H9 (cell line): ENCODE measurements at regions not wholly inside any gene's neighbourhood (a gene's known extent, or its start where the extent isn't known, plus 50 kb on each side); places are given as distances from the start of the nearest gene placed in this dataset.

Experiments used
- DNase-seq: peaks from one replicate; pipeline ENCODE4 v3.0.0-alpha.2; 2017
- H2AFZ ChIP-seq: one replicate; pipeline ENCODE4 v1.6.1; 2013; ENCODE audit warnings: mild to moderate bottlenecking, low read length, control low read depth, moderate library complexity
- H2AK5ac ChIP-seq: 2 replicates; pipeline ENCODE4 v1.6.1; 2013; ENCODE audit warnings: low read length, control low read depth, mixed read lengths; ENCODE audit not compliant: insufficient read length
- H2BK120ac ChIP-seq: one replicate; pipeline ENCODE4 v1.6.1; 2013; ENCODE audit warnings: low read depth, mild to moderate bottlenecking, low read length, control low read depth, inconsistent platforms; ENCODE audit not compliant: poor library complexity, severe bottlenecking
- H2BK12ac ChIP-seq: 2 replicates; pipeline ENCODE4 v1.6.1; 2013; ENCODE audit warnings: low read length, control low read depth, mixed read lengths, low read depth; ENCODE audit not compliant: insufficient read length
- H2BK15ac ChIP-seq: 2 replicates; pipeline ENCODE4 v1.6.1; 2013; ENCODE audit warnings: low read depth, low read length, control low read depth
- H2BK20ac ChIP-seq: one replicate; pipeline ENCODE4 v1.6.1; 2013; ENCODE audit warnings: low read depth, mild to moderate bottlenecking, low read length, control low read depth, inconsistent platforms; ENCODE audit not compliant: poor library complexity, severe bottlenecking
- H2BK5ac ChIP-seq: 2 replicates; pipeline ENCODE4 v1.6.1; 2013; ENCODE audit warnings: low read length, control low read depth, mixed read lengths; ENCODE audit not compliant: insufficient read length
- H3K14ac ChIP-seq: 2 replicates; pipeline ENCODE4 v1.6.1; 2013; ENCODE audit warnings: low read length, control low read depth; ENCODE audit not compliant: insufficient read depth
- H3K18ac ChIP-seq: 2 replicates; pipeline ENCODE4 v1.6.1; 2013; ENCODE audit warnings: low read depth, mild to moderate bottlenecking, mixed read lengths, low read length, control low read depth; ENCODE audit not compliant: insufficient read length
- H3K23ac ChIP-seq: 2 replicates; pipeline ENCODE4 v1.6.1; 2013; ENCODE audit warnings: low read length, control low read depth, mixed read lengths, low read depth; ENCODE audit not compliant: insufficient read length
- H3K23me2 ChIP-seq: 2 replicates; pipeline ENCODE4 v1.6.1; 2013; ENCODE audit warnings: low read depth, mild to moderate bottlenecking, mixed read lengths, low read length, control low read depth; ENCODE audit not compliant: insufficient read length, poor library complexity, severe bottlenecking
- H3K27ac ChIP-seq: 2 replicates; pipeline ENCODE4 v1.5.1; 2013; ENCODE audit warnings: low read length, control low read depth, mixed read lengths, low read depth; ENCODE audit not compliant: insufficient read length
- H3K27me3 ChIP-seq: 2 replicates; pipeline ENCODE4 v1.6.1; 2013; ENCODE audit warnings: low read length, control low read depth, inconsistent platforms; ENCODE audit not compliant: insufficient read depth
- H3K4ac ChIP-seq: 2 replicates; pipeline ENCODE4 v1.6.1; 2013; ENCODE audit warnings: low read depth, mild to moderate bottlenecking, control low read depth, inconsistent platforms, low read length, moderate library complexity
- H3K4me1 ChIP-seq: 2 replicates; pipeline ENCODE4 v1.6.1; 2013; ENCODE audit warnings: low read length, control low read depth, inconsistent platforms; ENCODE audit not compliant: insufficient read depth
- H3K4me2 ChIP-seq: 2 replicates; pipeline ENCODE4 v1.6.1; 2013; ENCODE audit warnings: low read length, control low read depth, mixed read lengths; ENCODE audit not compliant: insufficient read length, insufficient read depth
- H3K56ac ChIP-seq: 2 replicates; pipeline ENCODE4 v1.6.1; 2013; ENCODE audit warnings: low read depth, mild to moderate bottlenecking, mixed read lengths, low read length, control low read depth; ENCODE audit not compliant: insufficient read length
- H3K79me1 ChIP-seq: 2 replicates; pipeline ENCODE4 v1.6.1; 2013; ENCODE audit warnings: low read depth, mild to moderate bottlenecking, moderate library complexity, low read length, control low read depth, inconsistent platforms; ENCODE audit not compliant: insufficient read depth, poor library complexity, severe bottlenecking
- H3K79me2 ChIP-seq: 2 replicates; pipeline ENCODE4 v1.6.1; 2013; ENCODE audit warnings: low read length, control low read depth, inconsistent platforms; ENCODE audit not compliant: insufficient read depth
- H3K9ac ChIP-seq: 2 replicates; pipeline ENCODE4 v1.6.1; 2013; ENCODE audit warnings: low read length, control low read depth, mixed read lengths; ENCODE audit not compliant: insufficient read length; ENCODE audit errors: extremely low read depth
- H3K9me3 ChIP-seq: one replicate; pipeline ENCODE4 v1.6.1; 2013; ENCODE audit warnings: low read depth, low read length, inconsistent platforms; ENCODE audit not compliant: control insufficient read depth
- H3T11ph ChIP-seq: one replicate; pipeline ENCODE4 v1.6.1; 2013; ENCODE audit warnings: mild to moderate bottlenecking, low read length, control low read depth, inconsistent platforms
- H4K20me1 ChIP-seq: one replicate; pipeline ENCODE4 v1.6.1; 2013; ENCODE audit not compliant: control insufficient read depth, insufficient read length, insufficient read depth
- H4K5ac ChIP-seq: 2 replicates; pipeline ENCODE4 v1.6.1; 2013; ENCODE audit warnings: low read depth, mild to moderate bottlenecking, mixed read lengths, low read length, control low read depth; ENCODE audit not compliant: insufficient read length
- H4K8ac ChIP-seq: replicated peaks from 2 replicates; pipeline ENCODE4 v1.6.1; 2013; ENCODE audit warnings: low read length, control low read depth, mixed read lengths, low read depth; ENCODE audit not compliant: insufficient read length
- H4K91ac ChIP-seq: 2 replicates; pipeline ENCODE4 v1.6.1; 2013; ENCODE audit warnings: low read depth, mild to moderate bottlenecking, moderate library complexity, mixed read lengths, low read length, control low read depth; ENCODE audit not compliant: insufficient read length
- H3K27ac Mint-ChIP-seq, 3 experiments: 2 replicates in 2 of 3; 3 replicates in 1 of 3; pipeline ENCODE4 v1.8.0; 2020 to 2021; ENCODE audit warnings: mixed read lengths in 3 of 3, mild to moderate bottlenecking in 1 of 3, moderate library complexity in 1 of 3
- H3K27me3 Mint-ChIP-seq: 2 replicates; pipeline ENCODE4 v1.8.0; 2021; ENCODE audit warnings: low read depth, mild to moderate bottlenecking, moderate library complexity, mixed read lengths
- H3K36me3 Mint-ChIP-seq, 3 experiments: 2 replicates in 2 of 3; 3 replicates in 1 of 3; pipeline ENCODE4 v1.8.0; 2020 to 2021; ENCODE audit warnings: low read depth in 3 of 3, mixed read lengths in 3 of 3; ENCODE audit not compliant: insufficient read depth in 1 of 3
- H3K4me1 Mint-ChIP-seq, 2 experiments: 2 replicates each; pipeline ENCODE4 v1.8.0; 2020; ENCODE audit warnings: mixed read lengths in 2 of 2
- H3K4me3 Mint-ChIP-seq, 2 experiments: 2 replicates in 1 of 2; 3 replicates in 1 of 2; pipeline ENCODE4 v1.8.0; 2020 to 2021; ENCODE audit warnings: mild to moderate bottlenecking in 2 of 2, mixed read lengths in 2 of 2, moderate library complexity in 1 of 2
- H3K9me3 Mint-ChIP-seq, 2 experiments: 2 replicates in 1 of 2; 3 replicates in 1 of 2; pipeline ENCODE4 v1.8.0; 2020; ENCODE audit warnings: mild to moderate bottlenecking in 2 of 2, mixed read lengths in 2 of 2, moderate library complexity in 1 of 2
- CTCF ChIP-seq: fragments of 200-600 bp; sonication (generic); conservative IDR thresholded peaks from 3 replicates; pipeline ENCODE4 v1.8.0; 2021; ENCODE audit warnings: antibody characterized with exemption, mild to moderate bottlenecking
- WGBS: extraction: QIAGEN DNeasy Blood & Tissue Kit; methylation state at CpG from one replicate; pipeline ENCODE4 v1.1.7; 2013; ENCODE audit warnings: missing lambda C conversion rate, low lambda C conversion rate, mixed read lengths; ENCODE audit not compliant: insufficient read length; ENCODE audit errors: extremely low coverage; 5-methylcytosine and 5-hydroxymethylcytosine counted together

DNA sequence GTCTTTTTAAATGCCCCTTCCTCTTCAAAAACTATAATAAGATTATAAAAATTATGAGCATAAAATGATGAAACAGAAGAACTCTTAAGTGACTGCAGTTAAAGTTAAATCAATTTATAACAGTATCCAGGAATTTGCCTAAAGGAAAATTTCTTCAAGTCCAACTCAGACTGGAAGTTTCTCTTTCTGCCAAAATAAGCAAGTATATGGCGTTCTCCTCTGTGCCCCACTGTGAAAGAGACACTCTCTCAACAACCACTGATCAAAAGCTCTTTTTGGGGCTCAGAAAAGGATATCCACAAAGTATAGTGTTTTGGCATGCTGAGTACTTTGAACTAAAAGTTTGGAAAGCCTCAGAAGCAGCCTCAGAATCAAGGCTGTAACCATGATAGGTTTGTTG, 139.9 kb downstream of the SKIDA1 start:
- no peak for TF ChIP-seq CTCF
- Histone ChIP-seq H3K4me1 (peaks cover 5% of the 10 kb centered on the region), H3K14ac (no peak overlapping the region), H2BK15ac (no peak overlapping the region), H3K4ac (no peak overlapping the region), H4K5ac (no peak overlapping the region), H2BK12ac (no peak overlapping the region), H3K4me2 (no peak overlapping the region), H2BK5ac (no peak overlapping the region), H3T11ph (peak overlapping the region; percentile 3), H4K20me1 (no peaks in the 10 kb centered on the region), H2AFZ (peak overlapping the region; percentile 83), H2BK120ac (no peak overlapping the region), H3K18ac (no peak overlapping the region), H2AK5ac (no peak overlapping the region), H3K23me2 (no peaks in the 10 kb centered on the region), H3K23ac (no peak overlapping the region), H4K91ac (no peak overlapping the region), H3K9ac (no peak overlapping the region), H3K79me2 (no peaks in the 10 kb centered on the region), H3K27ac (no peak overlapping the region), H2BK20ac (no peak overlapping the region), H3K9me3 (no peaks in the 10 kb centered on the region), H4K8ac (no peak overlapping the region), H3K56ac (no peak overlapping the region), H3K79me1 (no peaks in the 10 kb centered on the region), H3K27me3 (no peaks in the 10 kb centered on the region)
- no peak for DNase-seq
- H3K27ac Mint-ChIP-seq: no peak overlapping the region
- no peak overlapping the region for H3K4me3 Mint-ChIP-seq
- H3K27me3 Mint-ChIP-seq: no peaks in the 10 kb centered on the region
- WGBS: no CpG with 5 or more reads among the region's 1 CpG
- H3K9me3 Mint-ChIP-seq: peaks cover 3 to 4% of the 10 kb centered on the region in 2 experiments; a peak in 2 of 5 replicates
- H3K4me1 Mint-ChIP-seq: peaks cover 36 to 38% of the 10 kb centered on the region in 2 experiments
- H3K36me3 Mint-ChIP-seq: peaks cover 0 to 9% (median 0%) of the 10 kb centered on the region in 3 experiments; a peak in 4 of 7 replicates
